ENCODE measurements at regions not wholly inside any gene's neighbourhood (a gene's known extent, or its start where the extent isn't known, plus 50 kb on each side); places are given as distances from the start of the nearest gene placed in this dataset.

DNA sequence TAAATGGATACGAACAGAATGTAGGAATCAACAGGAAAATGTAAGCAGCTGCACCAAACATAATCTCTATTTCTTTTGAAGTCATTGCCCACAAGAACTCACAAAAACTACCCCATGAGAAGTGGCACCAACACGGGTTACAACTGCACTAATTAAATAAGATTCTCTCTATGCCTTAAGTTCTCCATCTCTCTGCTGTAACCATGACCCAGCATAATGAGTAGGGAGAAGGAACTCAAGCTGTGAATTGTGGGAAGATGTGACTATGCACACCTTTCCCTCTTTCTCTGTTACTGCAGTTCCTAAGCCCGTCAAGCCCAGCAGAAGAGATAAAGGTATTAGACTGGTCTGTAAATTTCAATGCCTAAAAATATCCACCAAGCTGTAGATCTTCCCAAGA is 614.0 kb downstream of the USP25 start:
- Histone ChIP-seq H3K36me3 (ENCODE audit: control insufficient read depth, insufficient read depth, low read length) (no peaks in the 10 kb centered on the region), H3K4me3 (ENCODE audit: low read depth, low read length) (no peak overlapping the region), H3K27me3 (replicated peaks; ENCODE audit: control insufficient read depth, insufficient read depth, low read length) (no peaks in the 10 kb centered on the region), H3K9me3 (no peaks in the 10 kb centered on the region), H3K4me1 (no peaks in the 10 kb centered on the region)
- Mint-ChIP-seq H3K9me3 (ENCODE audit: unreplicated experiment) (no peaks in the 10 kb centered on the region), H3K4me3 (ENCODE audit: unreplicated experiment) (no peak overlapping the region), H3K36me3 (ENCODE audit: insufficient read depth, unreplicated experiment) (no peaks in the 10 kb centered on the region), H3K4me1 (ENCODE audit: low read depth, unreplicated experiment) (no peaks in the 10 kb centered on the region), H3K27ac (ENCODE audit: unreplicated experiment) (no peak overlapping the region), H3K27me3 (ENCODE audit: insufficient read depth, unreplicated experiment) (peaks cover 2% of the 10 kb centered on the region)
- intact Hi-C loops (cut with micrococcal nuclease; ENCODE audit: unreplicated experiment) = no loop called here
- TF ChIP-seq CTCF (IDR thresholded peaks at IDR 0.05; ENCODE audit: insufficient read depth in 1 of 2, low read depth in 1 of 2, low read length in 1 of 2, severe bottlenecking in 1 of 2, unreplicated experiment in 1 of 2) = no peak
- no TSS peak for BruUV-seq (replicated peaks)
- CTCF ChIA-PET = no interaction called here
- DNase-seq = no peak
- POLR2A ChIA-PET = no interaction called here

- no peak for DNase-seq
- no peaks in the 10 kb centered on the region for H3K9me3 ChIP-seq
- TF ChIP-seq CTCF (IDR thresholded peaks at IDR 0.05; ENCODE audit: insufficient read depth in 1 of 2, low read depth in 1 of 2, low read length in 1 of 2, severe bottlenecking in 1 of 2, unreplicated experiment in 1 of 2) = no peak
- H3K27me3 ChIP-seq (replicated peaks; ENCODE audit: control insufficient read depth, insufficient read depth, low read length) = no peaks in the 10 kb centered on the region
- no peaks in the 10 kb centered on the region for H3K4me1 ChIP-seq
- H3K36me3 ChIP-seq (ENCODE audit: control insufficient read depth, insufficient read depth, low read length) = no peaks in the 10 kb centered on the region
- POLR2A ChIA-PET = no interaction called here
- BruUV-seq (replicated peaks) = no TSS peak
- H3K4me3 ChIP-seq (ENCODE audit: low read depth, low read length) = no peak overlapping the region
- H3K4me3 Mint-ChIP-seq (ENCODE audit: unreplicated experiment) = no peak overlapping the region
- CTCF ChIA-PET = no interaction called here
- H3K27me3 Mint-ChIP-seq (ENCODE audit: insufficient read depth, unreplicated experiment) = peaks cover 2% of the 10 kb centered on the region
- no peaks in the 10 kb centered on the region for H3K9me3 Mint-ChIP-seq (ENCODE audit: unreplicated experiment)
- H3K27ac Mint-ChIP-seq (ENCODE audit: unreplicated experiment) = no peak overlapping the region
- H3K4me1 Mint-ChIP-seq (ENCODE audit: low read depth, unreplicated experiment) = no peaks in the 10 kb centered on the region
- intact Hi-C loops (cut with micrococcal nuclease; ENCODE audit: unreplicated experiment) = no loop called here
- no peaks in the 10 kb centered on the region for H3K36me3 Mint-ChIP-seq (ENCODE audit: insufficient read depth, unreplicated experiment)
Observed at GRCh38 chr21:16345757-16346156, 616.0 kb downstream of the USP25 start.

DNA sequence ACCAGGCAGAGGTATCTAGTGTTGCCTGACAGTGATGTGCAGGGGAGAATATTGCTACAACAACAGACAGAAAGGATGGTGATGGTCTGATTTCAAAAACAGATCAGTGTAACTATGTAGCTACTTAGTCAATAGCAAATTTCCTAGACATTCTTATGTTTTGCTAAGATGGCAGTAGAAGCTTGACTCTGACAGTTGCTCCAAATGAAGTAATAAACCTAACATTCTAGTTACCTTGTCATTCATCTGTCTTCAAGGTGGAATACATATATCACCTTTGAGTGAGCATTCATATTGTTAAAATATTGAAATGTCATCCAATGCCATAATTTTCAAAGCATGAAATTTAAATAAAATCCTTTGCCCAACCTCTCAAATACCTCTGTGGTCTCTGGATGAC is 617.4 kb downstream of the USP25 start:
- Mint-ChIP-seq H3K4me3 (ENCODE audit: unreplicated experiment) (no peak overlapping the region), H3K27me3 (ENCODE audit: insufficient read depth, unreplicated experiment) (peaks cover 2% of the 10 kb centered on the region), H3K36me3 (ENCODE audit: insufficient read depth, unreplicated experiment) (no peaks in the 10 kb centered on the region), H3K27ac (ENCODE audit: unreplicated experiment) (no peak overlapping the region), H3K9me3 (ENCODE audit: unreplicated experiment) (no peaks in the 10 kb centered on the region), H3K4me1 (ENCODE audit: low read depth, unreplicated experiment) (no peaks in the 10 kb centered on the region)
- ChIA-PET CTCF (no interaction called here), POLR2A (no interaction called here)
- Histone ChIP-seq H3K4me1 (no peaks in the 10 kb centered on the region), H3K4me3 (ENCODE audit: low read depth, low read length) (no peak overlapping the region), H3K27me3 (replicated peaks; ENCODE audit: control insufficient read depth, insufficient read depth, low read length) (no peaks in the 10 kb centered on the region), H3K9me3 (no peaks in the 10 kb centered on the region), H3K36me3 (ENCODE audit: control insufficient read depth, insufficient read depth, low read length) (no peaks in the 10 kb centered on the region)
- intact Hi-C loops (cut with micrococcal nuclease; ENCODE audit: unreplicated experiment) = no loop called here
- no TSS peak for BruUV-seq (replicated peaks)
- no peak for DNase-seq
- no peak for TF ChIP-seq CTCF (IDR thresholded peaks at IDR 0.05; ENCODE audit: insufficient read depth in 1 of 2, low read depth in 1 of 2, low read length in 1 of 2, severe bottlenecking in 1 of 2, unreplicated experiment in 1 of 2)
